HepG2 (cell line): ENCODE measurements at regions not wholly inside any gene's neighbourhood (a gene's known extent, or its start where the extent isn't known, plus 50 kb on each side); places are given as distances from the start of the nearest gene placed in this dataset.

Experiments used
- ATAC-seq: fragments of 200-7000 bp; cut with Tn5 transposase; 3 replicates; pipeline ENCODE4 v1.9.1; 2020; ENCODE audit warnings: mild to moderate bottlenecking, moderate library complexity
- BruUV-seq: library from RNA; stranded (reverse); fragments of 400-500 nt; replicated peaks from 2 replicates; lab custom pipeline; 2021; lab: Mats Ljungman, UMichigan
- CTCF ChIA-PET: fragments of 300-600 bp; formaldehyde crosslinking; extraction: SDS; loops from one replicate; lab custom pipeline; 2021; ENCODE audit warnings: low total read pairs, inconsistent platforms, low intra/inter-chr PET ratio; lab: Yijun Ruan, JAX
- POLR2A ChIA-PET: fragments of 350-600 bp; sonication (Branson Sonifier 250); formaldehyde crosslinking; loops from one replicate; lab custom pipeline; 2020; ENCODE audit warnings: antibody characterized with exemption, inconsistent platforms; lab: Yijun Ruan, JAX
- DNase-seq: peaks from one replicate; pipeline ENCODE4 v3.0.0-alpha.2; 2015; ENCODE audit warnings: low spot score
- FAIRE-seq: peaks from 3 replicates; lab custom pipeline; 2011; peaks lifted over from hg19 to GRCh38; lab: Jason Lieb, UNC
- H2AFZ ChIP-seq: one replicate; pipeline ENCODE4 v1.6.1; 2011; ENCODE audit warnings: low read length, inconsistent platforms
- H3K27ac ChIP-seq: fragments of 300-600 bp; 3 replicates; pipeline ENCODE4 v1.8.0; 2011; ENCODE audit warnings: mixed run types, mild to moderate bottlenecking, mixed read lengths, low read length, inconsistent platforms; ENCODE audit not compliant: insufficient read depth; ENCODE audit errors: extremely low read length
- H3K27me3 ChIP-seq, 2 experiments: fragments of 200-600 bp in 1 of 2; 2 replicates in 1 of 2; 3 replicates in 1 of 2; pipeline versions ENCODE4 v1.6.0 to v1.8.0; 2011; ENCODE audit warnings: low read length in 2 of 2, mild to moderate bottlenecking in 2 of 2, moderate library complexity in 2 of 2, inconsistent platforms in 1 of 2; ENCODE audit not compliant: insufficient read depth in 2 of 2, control insufficient read depth in 1 of 2
- H3K36me3 ChIP-seq, 2 experiments: fragments of 200-600 bp in 1 of 2; replicated peaks in 1 of 2; 2 replicates in 1 of 2; 3 replicates in 1 of 2; pipeline versions ENCODE4 v1.5.1 to v1.8.0; 2011; ENCODE audit warnings: low read length in 2 of 2, inconsistent platforms in 1 of 2; ENCODE audit not compliant: insufficient read depth in 2 of 2, control insufficient read depth in 1 of 2
- H3K4me1 ChIP-seq: 2 replicates; pipeline ENCODE4 v1.5.1; 2012; ENCODE audit warnings: low read length, inconsistent platforms; ENCODE audit not compliant: insufficient read depth
- H3K4me2 ChIP-seq: 2 replicates; pipeline ENCODE4 v1.6.0; 2011; ENCODE audit warnings: low read depth, low read length, inconsistent platforms
- H3K4me3 ChIP-seq, 3 experiments: fragments of 200-600 bp in 1 of 3; sonication (generic), shearing (Covaris generic) in 1 of 3; replicated peaks in 1 of 3; 2 replicates each; pipeline ENCODE4 v1.5.1; 2011 to 2016; ENCODE audit warnings: low read length in 3 of 3, inconsistent platforms in 2 of 3, low read depth in 2 of 3, mild to moderate bottlenecking in 2 of 3, control low read depth in 1 of 3, mixed read lengths in 1 of 3; ENCODE audit not compliant: insufficient read depth in 1 of 3
- H3K79me2 ChIP-seq: one replicate; pipeline ENCODE4 v1.6.1; 2011; ENCODE audit warnings: low read length, inconsistent platforms; ENCODE audit not compliant: insufficient read depth
- H3K9ac ChIP-seq: 2 replicates; pipeline ENCODE4 v1.6.0; 2011; ENCODE audit warnings: mild to moderate bottlenecking, low read depth, low read length, inconsistent platforms; ENCODE audit not compliant: insufficient read depth
- H3K9me3 ChIP-seq: 2 replicates; pipeline ENCODE4 v1.5.1; 2012; ENCODE audit warnings: mild to moderate bottlenecking, low read length
- H4K20me1 ChIP-seq: 2 replicates; pipeline ENCODE4 v1.6.0; 2011; ENCODE audit warnings: inconsistent platforms, mild to moderate bottlenecking, low read length, moderate library complexity; ENCODE audit not compliant: insufficient read depth
- CREM ChIP-seq, 2 experiments: sonication (generic) in 1 of 2; formaldehyde crosslinking in 1 of 2; IDR thresholded peaks; 2 replicates each; pipeline versions ENCODE4 v1.4.0 to v1.6.1; 2016 to 2020; ENCODE audit warnings: antibody characterized with exemption in 1 of 2, mild to moderate bottlenecking in 1 of 2, missing genetic modification reagents in 1 of 2
- ETV5 ChIP-seq: IDR thresholded peaks from 2 replicates; pipeline ENCODE4 v1.6.1; 2018; ENCODE audit warnings: missing biosample characterization, missing genetic modification reagents, inconsistent platforms, borderline replicate concordance
- FLYWCH1 ChIP-seq: sonication (generic); formaldehyde crosslinking; IDR thresholded peaks from 2 replicates; pipeline ENCODE4 v1.8.1; 2023; ENCODE audit warnings: mild to moderate bottlenecking, missing genetic modification reagents
- HOXA3 ChIP-seq: sonication (generic); formaldehyde crosslinking; IDR thresholded peaks from 2 replicates; pipeline ENCODE4 v1.5.0; 2020; ENCODE audit warnings: missing genetic modification reagents
- JARID2 ChIP-seq: sonication (generic); formaldehyde crosslinking; IDR thresholded peaks from 2 replicates; pipeline ENCODE4 v1.8.1; 2023; ENCODE audit warnings: missing genetic modification reagents, inconsistent platforms; ENCODE audit not compliant: insufficient replicate concordance
- MIER2 ChIP-seq: IDR thresholded peaks from 2 replicates; pipeline ENCODE4 v1.6.1; 2016; ENCODE audit warnings: missing biosample characterization, missing genetic modification reagents
- MIXL1 ChIP-seq: IDR thresholded peaks from 2 replicates; pipeline ENCODE4 v1.6.1; 2016
- NFIB ChIP-seq: sonication (generic); formaldehyde crosslinking; IDR thresholded peaks from 2 replicates; pipeline ENCODE4 v1.9.0; 2021; ENCODE audit warnings: missing genetic modification reagents, mild to moderate bottlenecking, borderline replicate concordance
- RFX3 ChIP-seq: IDR thresholded peaks from 2 replicates; pipeline ENCODE4 v1.6.1; 2016; ENCODE audit warnings: missing biosample characterization, missing genetic modification reagents
- SOX6 ChIP-seq, 2 experiments: fragments of 450-650 bp in 1 of 2; sonication (generic) in 1 of 2; formaldehyde crosslinking in 1 of 2; IDR thresholded peaks; 2 replicates each; pipeline versions ENCODE4 v1.4.0 to v1.6.1; 2017 to 2020; ENCODE audit warnings: antibody characterized with exemption in 1 of 2, mild to moderate bottlenecking in 1 of 2, missing genetic modification reagents in 1 of 2
- ZNF30 ChIP-seq: sonication (generic); formaldehyde crosslinking; IDR thresholded peaks from 2 replicates; pipeline ENCODE4 v1.5.0; 2020; ENCODE audit warnings: mild to moderate bottlenecking, missing genetic modification reagents
- ZNF777 ChIP-seq: sonication (generic); formaldehyde crosslinking; IDR thresholded peaks from 2 replicates; pipeline ENCODE4 v1.4.0; 2020; ENCODE audit warnings: missing genetic modification reagents
- WGBS: methylation state at CpG from one replicate; pipeline ENCODE4 v1.1.6; 2017; ENCODE audit warnings: low lambda C conversion rate; 5-methylcytosine and 5-hydroxymethylcytosine counted together
- in situ Hi-C: cut with HindIII; loops from 2 replicates; pipeline ENCODE4 v1.10.0; 2017; ENCODE audit warnings: low pct_unique_long_range_greater_than_20kb; ENCODE audit not compliant: extremely low pct_ligation_motif_present
- intact Hi-C: fragments of 100-400 bp; cut with micrococcal nuclease; formaldehyde crosslinking; loops from one replicate; pipeline ENCODE4 v1.10.0; 2022; ENCODE audit not compliant: unreplicated experiment
- TF ChIP-seq, protein P1 (sequence below): sonication (generic); formaldehyde crosslinking; IDR thresholded peaks from 2 replicates; pipeline ENCODE4 v1.5.0; 2020; ENCODE audit warnings: mild to moderate bottlenecking, missing genetic modification reagents, borderline replicate concordance

GRCh38 chr4:1504595-1505500, 98.6 kb upstream of the NKX1-1 start:
- H3K4me1 ChIP-seq = peaks cover 8% of the 10 kb centered on the region; the same call in 1 of the 2 replicates
- no peak overlapping the region for H2AFZ ChIP-seq
- H3K36me3 ChIP-seq = no peaks in the 10 kb centered on the region
- TF ChIP-seq, protein P1, sequence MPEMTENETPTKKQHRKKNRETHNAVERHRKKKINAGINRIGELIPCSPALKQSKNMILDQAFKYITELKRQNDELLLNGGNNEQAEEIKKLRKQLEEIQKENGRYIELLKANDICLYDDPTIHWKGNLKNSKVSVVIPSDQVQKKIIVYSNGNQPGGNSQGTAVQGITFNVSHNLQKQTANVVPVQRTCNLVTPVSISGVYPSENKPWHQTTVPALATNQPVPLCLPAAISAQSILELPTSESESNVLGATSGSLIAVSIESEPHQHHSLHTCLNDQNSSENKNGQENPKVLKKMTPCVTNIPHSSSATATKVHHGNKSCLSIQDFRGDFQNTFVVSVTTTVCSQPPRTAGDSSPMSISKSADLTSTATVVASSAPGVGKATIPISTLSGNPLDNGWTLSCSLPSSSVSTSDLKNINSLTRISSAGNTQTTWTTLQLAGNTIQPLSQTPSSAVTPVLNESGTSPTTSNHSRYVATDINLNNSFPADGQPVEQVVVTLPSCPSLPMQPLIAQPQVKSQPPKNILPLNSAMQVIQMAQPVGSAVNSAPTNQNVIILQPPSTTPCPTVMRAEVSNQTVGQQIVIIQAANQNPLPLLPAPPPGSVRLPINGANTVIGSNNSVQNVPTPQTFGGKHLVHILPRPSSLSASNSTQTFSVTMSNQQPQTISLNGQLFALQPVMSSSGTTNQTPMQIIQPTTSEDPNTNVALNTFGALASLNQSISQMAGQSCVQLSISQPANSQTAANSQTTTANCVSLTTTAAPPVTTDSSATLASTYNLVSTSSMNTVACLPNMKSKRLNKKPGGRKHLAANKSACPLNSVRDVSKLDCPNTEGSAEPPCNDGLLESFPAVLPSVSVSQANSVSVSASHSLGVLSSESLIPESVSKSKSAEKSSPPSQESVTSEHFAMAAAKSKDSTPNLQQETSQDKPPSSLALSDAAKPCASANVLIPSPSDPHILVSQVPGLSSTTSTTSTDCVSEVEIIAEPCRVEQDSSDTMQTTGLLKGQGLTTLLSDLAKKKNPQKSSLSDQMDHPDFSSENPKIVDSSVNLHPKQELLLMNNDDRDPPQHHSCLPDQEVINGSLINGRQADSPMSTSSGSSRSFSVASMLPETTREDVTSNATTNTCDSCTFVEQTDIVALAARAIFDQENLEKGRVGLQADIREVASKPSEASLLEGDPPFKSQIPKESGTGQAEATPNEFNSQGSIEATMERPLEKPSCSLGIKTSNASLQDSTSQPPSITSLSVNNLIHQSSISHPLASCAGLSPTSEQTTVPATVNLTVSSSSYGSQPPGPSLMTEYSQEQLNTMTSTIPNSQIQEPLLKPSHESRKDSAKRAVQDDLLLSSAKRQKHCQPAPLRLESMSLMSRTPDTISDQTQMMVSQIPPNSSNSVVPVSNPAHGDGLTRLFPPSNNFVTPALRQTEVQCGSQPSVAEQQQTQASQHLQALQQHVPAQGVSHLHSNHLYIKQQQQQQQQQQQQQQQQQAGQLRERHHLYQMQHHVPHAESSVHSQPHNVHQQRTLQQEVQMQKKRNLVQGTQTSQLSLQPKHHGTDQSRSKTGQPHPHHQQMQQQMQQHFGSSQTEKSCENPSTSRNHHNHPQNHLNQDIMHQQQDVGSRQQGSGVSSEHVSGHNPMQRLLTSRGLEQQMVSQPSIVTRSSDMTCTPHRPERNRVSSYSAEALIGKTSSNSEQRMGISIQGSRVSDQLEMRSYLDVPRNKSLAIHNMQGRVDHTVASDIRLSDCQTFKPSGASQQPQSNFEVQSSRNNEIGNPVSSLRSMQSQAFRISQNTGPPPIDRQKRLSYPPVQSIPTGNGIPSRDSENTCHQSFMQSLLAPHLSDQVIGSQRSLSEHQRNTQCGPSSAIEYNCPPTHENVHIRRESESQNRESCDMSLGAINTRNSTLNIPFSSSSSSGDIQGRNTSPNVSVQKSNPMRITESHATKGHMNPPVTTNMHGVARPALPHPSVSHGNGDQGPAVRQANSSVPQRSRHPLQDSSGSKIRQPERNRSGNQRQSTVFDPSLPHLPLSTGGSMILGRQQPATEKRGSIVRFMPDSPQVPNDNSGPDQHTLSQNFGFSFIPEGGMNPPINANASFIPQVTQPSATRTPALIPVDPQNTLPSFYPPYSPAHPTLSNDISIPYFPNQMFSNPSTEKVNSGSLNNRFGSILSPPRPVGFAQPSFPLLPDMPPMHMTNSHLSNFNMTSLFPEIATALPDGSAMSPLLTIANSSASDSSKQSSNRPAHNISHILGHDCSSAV (CRISPR knock-in tag) = no peak
- TF ChIP-seq MIER2 (CRISPR knock-in tag) (no peak), CREM (IDR thresholded peaks at IDR 0.05) (no peak), CREM (CRISPR knock-in tag; IDR thresholded peaks at IDR 0.05) (no peak), JARID2 (CRISPR knock-in tag) (no peak), RFX3 (CRISPR knock-in tag) (no peak), ZNF30 (CRISPR knock-in tag) (no peak), NFIB (CRISPR knock-in tag) (no peak), HOXA3 (no peak), ETV5 (CRISPR knock-in tag) (no peak), SOX6 (IDR thresholded peaks at IDR 0.05) (no peak), SOX6 (CRISPR knock-in tag; IDR thresholded peaks at IDR 0.05) (no peak), MIXL1 (no peak), ZNF777 (no peak), FLYWCH1 (CRISPR knock-in tag) (no peak)
- TF ChIP-seq, all 625 proteins: peak for 0
- no peak for DNase-seq
- H3K4me3 ChIP-seq = no peak overlapping the region
- ATAC-seq = no peak
- peaks cover 7 to 43% of the 10 kb centered on the region in 2 experiments; a peak in 4 of 5 replicates for H3K27me3 ChIP-seq
- no peak overlapping the region for H3K9ac ChIP-seq
- 31% methylated on average over 11 of the region's 17 CpGs for WGBS
- no peaks in the 10 kb centered on the region for H4K20me1 ChIP-seq
- ChIA-PET CTCF (no interaction called here), POLR2A (no interaction called here)
- in situ Hi-C loops (no loop called here), intact Hi-C loops (no loop called here)
- BruUV-seq = no TSS peak
- no peaks in the 10 kb centered on the region for H3K79me2 ChIP-seq
- H3K9me3 ChIP-seq = no peaks in the 10 kb centered on the region
- no peak overlapping the region for H3K27ac ChIP-seq
- H3K4me2 ChIP-seq = no peak overlapping the region
- FAIRE-seq = no peak
